K562 (cell line): ENCODE measurements at regions not wholly inside any gene's neighbourhood (a gene's known extent, or its start where the extent isn't known, plus 50 kb on each side); places are given as distances from the start of the nearest gene placed in this dataset.

Source experiments
- NFIC ChIP-seq: fragments of 450-650 bp; IDR thresholded peaks from 2 replicates; pipeline ENCODE4 v1.6.1; 2017; ENCODE audit warnings: mild to moderate bottlenecking, inconsistent platforms
- SP1 ChIP-seq: sonication (generic); formaldehyde crosslinking; IDR thresholded peaks from 2 replicates; pipeline ENCODE4 v1.8.1; 2022; ENCODE audit warnings: mild to moderate bottlenecking, missing genetic modification reagents
- YY1 ChIP-seq, 3 experiments: IDR thresholded peaks; 2 replicates each; pipeline ENCODE4 v1.6.1; 2011; ENCODE audit warnings: low read length in 2 of 3, mild to moderate bottlenecking in 2 of 3, moderate library complexity in 2 of 3, borderline replicate concordance in 1 of 3, control low read depth in 1 of 3, low read depth in 1 of 3; ENCODE audit not compliant: insufficient read depth in 3 of 3, insufficient replicate concordance in 2 of 3, control insufficient read depth in 1 of 3, insufficient read length in 1 of 3; ENCODE audit errors: extremely low read depth in 1 of 3
- ZNF146 ChIP-seq: IDR thresholded peaks from one replicate; pipeline ENCODE4 v1.6.1; 2018; ENCODE audit warnings: missing compliant biosample characterization; ENCODE audit not compliant: unreplicated experiment
- TF ChIP-seq, protein P1 (sequence below): IDR thresholded peaks from 3 replicates; pipeline ENCODE4 v1.6.1; 2011; ENCODE audit warnings: borderline replicate concordance, mild to moderate bottlenecking; ENCODE audit not compliant: insufficient read length, insufficient read depth
- TF ChIP-seq, protein P2 (sequence below), 3 experiments: IDR thresholded peaks in 2 of 3; conservative IDR thresholded peaks in 1 of 3; 2 replicates each; pipeline ENCODE4 v1.5.1; 2011 to 2012; ENCODE audit warnings: low read length in 3 of 3, mild to moderate bottlenecking in 3 of 3, control low read depth in 2 of 3, improper control_type of control experiment in 1 of 3, inconsistent platforms in 1 of 3, low read depth in 1 of 3, mixed read lengths in 1 of 3, moderate library complexity in 1 of 3; ENCODE audit not compliant: insufficient read depth in 2 of 3

DNA sequence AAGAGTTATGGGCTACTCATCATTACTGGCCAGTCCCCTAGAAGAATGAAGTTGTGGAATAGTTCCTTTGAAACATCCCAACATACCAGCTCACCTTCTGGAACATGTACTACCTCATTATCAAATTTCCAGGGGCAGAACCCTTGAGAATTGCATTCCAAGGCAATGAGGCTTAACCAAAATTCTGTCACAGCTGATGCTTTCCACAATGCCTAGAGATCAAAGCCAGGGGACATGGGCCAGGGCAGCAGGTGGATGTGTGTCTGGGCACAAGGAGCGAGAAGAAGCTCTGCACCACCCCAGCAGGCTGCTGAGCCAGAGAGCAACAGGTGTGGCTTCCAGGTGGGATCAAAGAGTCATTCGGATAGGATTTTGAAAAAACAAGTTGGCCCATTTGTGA, 362.1 kb downstream of the EFNB2 start:
- TF ChIP-seq SP1 (CRISPR knock-in tag) = no peak
- no peak for TF ChIP-seq ZNF146 (CRISPR knock-in tag)
- TF ChIP-seq NFIC = no peak
- TF ChIP-seq, protein P1, sequence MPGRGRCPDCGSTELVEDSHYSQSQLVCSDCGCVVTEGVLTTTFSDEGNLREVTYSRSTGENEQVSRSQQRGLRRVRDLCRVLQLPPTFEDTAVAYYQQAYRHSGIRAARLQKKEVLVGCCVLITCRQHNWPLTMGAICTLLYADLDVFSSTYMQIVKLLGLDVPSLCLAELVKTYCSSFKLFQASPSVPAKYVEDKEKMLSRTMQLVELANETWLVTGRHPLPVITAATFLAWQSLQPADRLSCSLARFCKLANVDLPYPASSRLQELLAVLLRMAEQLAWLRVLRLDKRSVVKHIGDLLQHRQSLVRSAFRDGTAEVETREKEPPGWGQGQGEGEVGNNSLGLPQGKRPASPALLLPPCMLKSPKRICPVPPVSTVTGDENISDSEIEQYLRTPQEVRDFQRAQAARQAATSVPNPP = no peak
- TF ChIP-seq, protein P2, sequence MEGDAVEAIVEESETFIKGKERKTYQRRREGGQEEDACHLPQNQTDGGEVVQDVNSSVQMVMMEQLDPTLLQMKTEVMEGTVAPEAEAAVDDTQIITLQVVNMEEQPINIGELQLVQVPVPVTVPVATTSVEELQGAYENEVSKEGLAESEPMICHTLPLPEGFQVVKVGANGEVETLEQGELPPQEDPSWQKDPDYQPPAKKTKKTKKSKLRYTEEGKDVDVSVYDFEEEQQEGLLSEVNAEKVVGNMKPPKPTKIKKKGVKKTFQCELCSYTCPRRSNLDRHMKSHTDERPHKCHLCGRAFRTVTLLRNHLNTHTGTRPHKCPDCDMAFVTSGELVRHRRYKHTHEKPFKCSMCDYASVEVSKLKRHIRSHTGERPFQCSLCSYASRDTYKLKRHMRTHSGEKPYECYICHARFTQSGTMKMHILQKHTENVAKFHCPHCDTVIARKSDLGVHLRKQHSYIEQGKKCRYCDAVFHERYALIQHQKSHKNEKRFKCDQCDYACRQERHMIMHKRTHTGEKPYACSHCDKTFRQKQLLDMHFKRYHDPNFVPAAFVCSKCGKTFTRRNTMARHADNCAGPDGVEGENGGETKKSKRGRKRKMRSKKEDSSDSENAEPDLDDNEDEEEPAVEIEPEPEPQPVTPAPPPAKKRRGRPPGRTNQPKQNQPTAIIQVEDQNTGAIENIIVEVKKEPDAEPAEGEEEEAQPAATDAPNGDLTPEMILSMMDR (IDR thresholded peaks at IDR 0.05 in 2 of 3, conservative IDR thresholded peaks at IDR 0.05 in 1 of 3; ENCODE audit: insufficient read depth in 2 of 3, low read depth in 1 of 3, low read length in 3 of 3) = no peak
- no peak for TF ChIP-seq YY1 (IDR thresholded peaks at IDR 0.05; ENCODE audit: borderline replicate concordance in 1 of 3, control insufficient read depth in 1 of 3, extremely low read depth in 1 of 3, insufficient read depth in 3 of 3, insufficient read length in 1 of 3, insufficient replicate concordance in 2 of 3, low read depth in 1 of 3, low read length in 2 of 3)
